ENCODE measurements at regions not wholly inside any gene's neighbourhood (a gene's known extent, or its start where the extent isn't known, plus 50 kb on each side); places are given as distances from the start of the nearest gene placed in this dataset.

DNA sequence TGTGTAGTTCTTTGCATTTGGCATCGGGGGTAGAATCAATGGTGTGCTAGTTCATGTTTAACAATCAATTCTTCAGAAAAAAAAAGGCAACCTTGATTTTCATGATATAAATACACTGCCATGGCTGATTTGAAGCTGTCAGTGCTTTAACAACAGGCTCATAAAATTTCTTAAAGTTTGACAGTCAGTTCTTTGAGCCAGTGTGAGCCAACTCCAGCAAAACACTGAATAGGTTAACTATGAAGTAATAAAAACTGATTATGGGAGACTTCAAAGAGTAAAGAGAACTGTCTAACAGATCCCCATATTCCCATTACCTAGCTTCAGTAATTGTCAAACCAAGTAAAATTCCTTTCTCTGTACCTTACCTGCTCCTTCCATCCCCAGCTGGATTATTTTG, 241.7 kb upstream of the SUCLG2 start:
- TF ChIP-seq, protein P1, sequence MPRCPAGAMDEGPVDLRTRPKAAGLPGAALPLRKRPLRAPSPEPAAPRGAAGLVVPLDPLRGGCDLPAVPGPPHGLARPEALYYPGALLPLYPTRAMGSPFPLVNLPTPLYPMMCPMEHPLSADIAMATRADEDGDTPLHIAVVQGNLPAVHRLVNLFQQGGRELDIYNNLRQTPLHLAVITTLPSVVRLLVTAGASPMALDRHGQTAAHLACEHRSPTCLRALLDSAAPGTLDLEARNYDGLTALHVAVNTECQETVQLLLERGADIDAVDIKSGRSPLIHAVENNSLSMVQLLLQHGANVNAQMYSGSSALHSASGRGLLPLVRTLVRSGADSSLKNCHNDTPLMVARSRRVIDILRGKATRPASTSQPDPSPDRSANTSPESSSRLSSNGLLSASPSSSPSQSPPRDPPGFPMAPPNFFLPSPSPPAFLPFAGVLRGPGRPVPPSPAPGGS (IDR thresholded peaks at IDR 0.05), result no peak
- TF ChIP-seq MAFK (IDR thresholded peaks at IDR 0.05; ENCODE audit: partially characterized antibody) (no peak), CBX8 (IDR thresholded peaks at IDR 0.05) (no peak), BHLHE40 (IDR thresholded peaks at IDR 0.05; ENCODE audit: low read depth, low read length) (no peak), NR3C1 (IDR thresholded peaks at IDR 0.05) (no peak), PHF8 (IDR thresholded peaks at IDR 0.05; ENCODE audit: borderline replicate concordance, low read depth) (no peak), POLR2AphosphoS2 (conservative IDR thresholded peaks at IDR 0.05; ENCODE audit: low read length) (no peak), JUN (IDR thresholded peaks at IDR 0.05) (no peak), JUNB (IDR thresholded peaks at IDR 0.05) (no peak)
- TF ChIP-seq, protein P2, sequence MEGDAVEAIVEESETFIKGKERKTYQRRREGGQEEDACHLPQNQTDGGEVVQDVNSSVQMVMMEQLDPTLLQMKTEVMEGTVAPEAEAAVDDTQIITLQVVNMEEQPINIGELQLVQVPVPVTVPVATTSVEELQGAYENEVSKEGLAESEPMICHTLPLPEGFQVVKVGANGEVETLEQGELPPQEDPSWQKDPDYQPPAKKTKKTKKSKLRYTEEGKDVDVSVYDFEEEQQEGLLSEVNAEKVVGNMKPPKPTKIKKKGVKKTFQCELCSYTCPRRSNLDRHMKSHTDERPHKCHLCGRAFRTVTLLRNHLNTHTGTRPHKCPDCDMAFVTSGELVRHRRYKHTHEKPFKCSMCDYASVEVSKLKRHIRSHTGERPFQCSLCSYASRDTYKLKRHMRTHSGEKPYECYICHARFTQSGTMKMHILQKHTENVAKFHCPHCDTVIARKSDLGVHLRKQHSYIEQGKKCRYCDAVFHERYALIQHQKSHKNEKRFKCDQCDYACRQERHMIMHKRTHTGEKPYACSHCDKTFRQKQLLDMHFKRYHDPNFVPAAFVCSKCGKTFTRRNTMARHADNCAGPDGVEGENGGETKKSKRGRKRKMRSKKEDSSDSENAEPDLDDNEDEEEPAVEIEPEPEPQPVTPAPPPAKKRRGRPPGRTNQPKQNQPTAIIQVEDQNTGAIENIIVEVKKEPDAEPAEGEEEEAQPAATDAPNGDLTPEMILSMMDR (IDR thresholded peaks at IDR 0.05), result no peak

Measured in A549 (cell line).